ENCODE measurements at regions not wholly inside any gene's neighbourhood (a gene's known extent, or its start where the extent isn't known, plus 50 kb on each side); places are given as distances from the start of the nearest gene placed in this dataset.
A peak's percentile ranks its signal among the peaks of the same experiment; 100 is the strongest.

DNA sequence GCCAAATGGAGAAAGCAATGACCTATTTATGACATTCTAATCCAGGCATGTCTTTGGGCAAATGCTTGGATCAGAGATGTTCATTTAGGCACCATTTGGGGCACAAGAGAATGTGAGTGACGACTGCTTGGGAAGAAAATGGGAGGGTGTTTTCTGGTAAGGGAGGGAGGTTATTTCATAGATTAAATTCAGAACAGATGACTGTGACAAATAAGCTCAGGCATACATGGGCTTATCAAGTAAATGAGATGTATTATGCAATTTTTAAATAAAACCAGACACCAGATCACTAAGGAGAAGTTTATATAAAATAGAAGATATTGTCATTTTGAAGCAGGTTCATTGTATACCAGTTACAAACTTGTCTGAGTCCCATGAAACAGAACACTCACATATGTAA lies 71.4 kb upstream of the UGT8 start:
- Histone ChIP-seq H3K27ac (no peak overlapping the region), H3F3A (ENCODE audit: low read depth) (no peaks in the 10 kb centered on the region), H3K4me3 (no peak overlapping the region), H4K20me1 (ENCODE audit: low read depth) (no peaks in the 10 kb centered on the region), H3K4me2 (no peak overlapping the region), H3K9ac (no peak overlapping the region), H3K27me3 (no peaks in the 10 kb centered on the region), H3K9me3 (ENCODE audit: low read depth) (no peaks in the 10 kb centered on the region), H3K4me1 (no peaks in the 10 kb centered on the region), H2AFZ (replicated peaks) (no peak overlapping the region), H3K36me3 (no peaks in the 10 kb centered on the region), H3K79me2 (ENCODE audit: low read depth) (no peaks in the 10 kb centered on the region)
- no peak for TF ChIP-seq CTCF (IDR thresholded peaks at IDR 0.05)
- no peak for TF ChIP-seq EZH2 (IDR thresholded peaks at IDR 0.05)
- no peak for TF ChIP-seq EZH2phosphoT487 (IDR thresholded peaks at IDR 0.05)
- no peak overlapping the region for H3K4me3 Mint-ChIP-seq
- H3K27ac Mint-ChIP-seq, result no peak overlapping the region
- no peak for DNase-seq (ENCODE audit: low spot score)
- no peaks in the 10 kb centered on the region for H3K27me3 Mint-ChIP-seq (ENCODE audit: insufficient read depth, low read depth)
- peaks cover 13% of the 10 kb centered on the region for H3K9me3 Mint-ChIP-seq
- no peaks in the 10 kb centered on the region for H3K36me3 Mint-ChIP-seq
- no peaks in the 10 kb centered on the region for H3K4me1 Mint-ChIP-seq

DNA sequence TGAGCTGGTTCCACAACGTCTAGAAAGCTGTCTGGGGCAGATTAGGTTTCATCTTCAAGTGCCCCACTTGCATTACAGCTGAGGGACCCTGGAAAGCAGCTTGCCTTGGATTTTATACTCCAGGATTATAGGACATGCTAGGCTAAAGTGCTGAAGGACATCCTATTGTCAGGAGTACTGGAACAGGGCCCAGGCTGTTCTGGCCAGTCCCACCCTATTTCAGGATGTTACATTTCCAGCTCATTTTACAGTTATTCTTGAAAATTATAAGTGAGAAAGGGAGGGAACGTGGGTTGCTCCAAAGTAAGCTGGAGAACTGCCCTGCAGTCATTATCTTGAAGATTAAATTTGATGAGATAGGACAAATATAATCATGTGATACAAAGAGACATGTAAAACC lies 71.0 kb upstream of the UGT8 start:
- H3K9me3 ChIP-seq (ENCODE audit: low read depth), result no peaks in the 10 kb centered on the region
- Mint-ChIP-seq H3K27me3 (ENCODE audit: insufficient read depth, low read depth) (no peaks in the 10 kb centered on the region), H3K36me3 (no peaks in the 10 kb centered on the region), H3K9me3 (peaks cover 13% of the 10 kb centered on the region), H3K4me3 (no peak overlapping the region), H3K27ac (no peak overlapping the region), H3K4me1 (no peaks in the 10 kb centered on the region)
- no peaks in the 10 kb centered on the region for H3K79me2 ChIP-seq (ENCODE audit: low read depth)
- H3K36me3 ChIP-seq, result no peaks in the 10 kb centered on the region
- no peaks in the 10 kb centered on the region for H3K27me3 ChIP-seq
- no peak overlapping the region for H2AFZ ChIP-seq (replicated peaks)
- H3K4me3 ChIP-seq, result no peak overlapping the region
- H4K20me1 ChIP-seq (ENCODE audit: low read depth), result no peaks in the 10 kb centered on the region
- no peak overlapping the region for H3K9ac ChIP-seq
- no peak overlapping the region for H3K27ac ChIP-seq
- no peak overlapping the region for H3K4me2 ChIP-seq
- no peaks in the 10 kb centered on the region for H3K4me1 ChIP-seq
- no peak for TF ChIP-seq CTCF (IDR thresholded peaks at IDR 0.05)
- TF ChIP-seq EZH2 (IDR thresholded peaks at IDR 0.05), result no peak
- no peak for TF ChIP-seq EZH2phosphoT487 (IDR thresholded peaks at IDR 0.05)
- no peaks in the 10 kb centered on the region for H3F3A ChIP-seq (ENCODE audit: low read depth)
- no peak for DNase-seq (ENCODE audit: low spot score)

DNA sequence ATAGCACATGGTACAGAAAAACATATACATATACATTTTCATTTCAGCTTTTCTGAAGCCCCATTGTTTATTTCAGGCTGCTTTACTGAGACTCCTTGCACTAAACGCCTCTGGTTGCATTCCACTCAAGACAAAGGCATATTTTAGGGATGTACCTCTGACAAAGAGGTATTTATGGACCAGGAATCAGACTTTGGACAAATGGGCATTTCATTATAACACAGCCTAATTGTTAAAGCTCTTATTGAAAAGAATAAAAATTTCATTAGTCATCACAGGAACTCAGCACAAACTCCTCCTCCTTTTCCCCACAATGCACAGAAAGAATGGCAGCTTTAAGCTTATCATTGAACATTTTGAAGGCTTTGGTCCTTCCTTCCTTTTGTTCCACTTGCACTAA lies 62.9 kb upstream of the UGT8 start:
- Histone ChIP-seq H2AFZ (replicated peaks) (peak overlapping the region; percentile 81), H3K9me3 (ENCODE audit: low read depth) (no peaks in the 10 kb centered on the region), H3K4me3 (no peak overlapping the region), H3K9ac (no peak overlapping the region), H3F3A (ENCODE audit: low read depth) (no peaks in the 10 kb centered on the region), H3K4me1 (peaks cover 15% of the 10 kb centered on the region), H3K4me2 (no peak overlapping the region), H3K27me3 (no peaks in the 10 kb centered on the region), H3K27ac (no peak overlapping the region), H4K20me1 (ENCODE audit: low read depth) (no peaks in the 10 kb centered on the region), H3K36me3 (no peaks in the 10 kb centered on the region), H3K79me2 (ENCODE audit: low read depth) (no peaks in the 10 kb centered on the region)
- H3K4me1 Mint-ChIP-seq, result peaks cover 7% of the 10 kb centered on the region
- no peak overlapping the region for H3K27ac Mint-ChIP-seq
- no peak overlapping the region for H3K4me3 Mint-ChIP-seq
- H3K36me3 Mint-ChIP-seq, result no peaks in the 10 kb centered on the region
- TF ChIP-seq EZH2 (IDR thresholded peaks at IDR 0.05) (no peak), CTCF (IDR thresholded peaks at IDR 0.05) (no peak), EZH2phosphoT487 (IDR thresholded peaks at IDR 0.05) (no peak)
- H3K27me3 Mint-ChIP-seq (ENCODE audit: insufficient read depth, low read depth), result no peaks in the 10 kb centered on the region
- no peaks in the 10 kb centered on the region for H3K9me3 Mint-ChIP-seq
- peak; percentile 5 for DNase-seq (ENCODE audit: low spot score)

DNA sequence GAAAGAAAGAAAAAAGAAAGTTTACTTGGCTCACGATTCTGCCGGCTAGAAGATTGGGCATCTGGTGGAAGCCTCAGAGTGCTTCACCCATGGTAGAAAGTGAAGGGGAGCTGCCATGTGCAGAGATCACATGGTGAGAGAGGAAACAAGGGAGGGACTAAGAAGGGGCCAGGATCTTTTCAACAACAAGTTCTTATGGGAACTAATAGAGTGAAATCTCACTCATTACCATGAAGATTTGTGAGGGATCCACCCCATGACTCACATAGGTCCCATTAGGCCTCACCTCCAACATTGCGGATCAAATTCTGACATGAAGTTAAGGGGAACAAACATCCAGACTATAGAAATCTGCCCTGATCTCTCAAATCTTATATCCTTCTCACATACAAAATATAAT lies 61.3 kb upstream of the UGT8 start:
- Histone ChIP-seq H3K27ac (no peak overlapping the region), H2AFZ (replicated peaks) (no peak overlapping the region), H3K4me2 (no peak overlapping the region), H3K4me1 (peaks cover 15% of the 10 kb centered on the region), H3K9ac (no peak overlapping the region), H3K4me3 (no peak overlapping the region), H3K79me2 (ENCODE audit: low read depth) (no peaks in the 10 kb centered on the region), H3F3A (ENCODE audit: low read depth) (no peaks in the 10 kb centered on the region), H3K9me3 (ENCODE audit: low read depth) (no peaks in the 10 kb centered on the region), H4K20me1 (ENCODE audit: low read depth) (no peaks in the 10 kb centered on the region), H3K27me3 (no peaks in the 10 kb centered on the region), H3K36me3 (no peaks in the 10 kb centered on the region)
- Mint-ChIP-seq H3K36me3 (no peaks in the 10 kb centered on the region), H3K4me1 (peaks cover 7% of the 10 kb centered on the region), H3K4me3 (no peak overlapping the region), H3K27me3 (ENCODE audit: insufficient read depth, low read depth) (peaks cover 2% of the 10 kb centered on the region), H3K27ac (no peak overlapping the region), H3K9me3 (no peaks in the 10 kb centered on the region)
- TF ChIP-seq EZH2phosphoT487 (IDR thresholded peaks at IDR 0.05) (no peak), CTCF (IDR thresholded peaks at IDR 0.05) (no peak), EZH2 (IDR thresholded peaks at IDR 0.05) (no peak)
- no peak for DNase-seq (ENCODE audit: low spot score)
